SK-N-SH (cell line): ENCODE measurements at regions not wholly inside any gene's neighbourhood (a gene's known extent, or its start where the extent isn't known, plus 50 kb on each side); places are given as distances from the start of the nearest gene placed in this dataset.

Experiments used
- CTCF ChIA-PET: fragments of 300-600, 350-600 bp; formaldehyde crosslinking; extraction: SDS; loops from one replicate; lab custom pipeline; 2021; lab: Yijun Ruan, JAX
- POLR2A ChIA-PET: fragments of 350-600 bp; sonication (Branson Sonifier 250); formaldehyde crosslinking; extraction: SDS; loops from one replicate; lab custom pipeline; 2020; ENCODE audit warnings: antibody characterized with exemption, inconsistent platforms; lab: Yijun Ruan, JAX
- DNase-seq: peaks from one replicate; pipeline ENCODE4 v3.0.0; 2012
- H2AFZ ChIP-seq: fragments of 200-600 bp; sonication (generic); 2 replicates; pipeline ENCODE4 v1.8.1; 2016; ENCODE audit warnings: antibody characterized with exemption, mild to moderate bottlenecking, low read depth
- H3F3A ChIP-seq: fragments of 200-600 bp; sonication (generic); replicated peaks from 2 replicates; pipeline ENCODE3; 2016; ENCODE audit warnings: antibody characterized with exemption, mild to moderate bottlenecking; ENCODE audit not compliant: insufficient read depth
- H3K27ac ChIP-seq, 2 experiments: fragments of 200-500 bp in 1 of 2; fragments of 200-600 bp in 1 of 2; sonication (Bioruptor generic) in 1 of 2; sonication (generic), shearing (Covaris generic) in 1 of 2; 2 replicates each; pipeline versions ENCODE4 v1.5.1 to v1.6.1; 2014 to 2016; ENCODE audit warnings: low read depth in 2 of 2, inconsistent platforms in 1 of 2, low read length in 1 of 2, mild to moderate bottlenecking in 1 of 2, mixed read lengths in 1 of 2
- H3K27me3 ChIP-seq: fragments of 200-600 bp; sonication (generic), shearing (Covaris generic); 2 replicates; pipeline ENCODE4 v1.6.1; 2016; ENCODE audit warnings: mixed run types; ENCODE audit not compliant: insufficient read depth
- H3K36me3 ChIP-seq, 2 experiments: fragments of 200-500 bp in 1 of 2; fragments of 200-600 bp in 1 of 2; sonication (Bioruptor generic) in 1 of 2; sonication (generic) in 1 of 2; replicated peaks in 1 of 2; 2 replicates each; pipeline versions ENCODE3 to v1.5.1; 2014 to 2016; ENCODE audit warnings: low read length in 1 of 2, mild to moderate bottlenecking in 1 of 2; ENCODE audit not compliant: insufficient read depth in 2 of 2, control insufficient read depth in 1 of 2
- H3K4me1 ChIP-seq, 2 experiments: fragments of 200-500 bp in 1 of 2; fragments of 200-600 bp in 1 of 2; sonication (Bioruptor generic) in 1 of 2; sonication (generic), shearing (Covaris generic) in 1 of 2; 2 replicates each; pipeline versions ENCODE4 v1.5.1 to v1.6.1; 2014 to 2016; ENCODE audit warnings: low read depth in 1 of 2, low read length in 1 of 2, mixed run types in 1 of 2; ENCODE audit not compliant: insufficient read depth in 2 of 2, control insufficient read depth in 1 of 2
- H3K4me2 ChIP-seq: fragments of 200-600 bp; sonication (generic), shearing (Covaris generic); 2 replicates; pipeline ENCODE4 v1.6.1; 2017; ENCODE audit warnings: mixed run types
- H3K4me3 ChIP-seq, 2 experiments: fragments of 200-500 bp in 1 of 2; fragments of 200-600 bp in 1 of 2; sonication (Bioruptor generic) in 1 of 2; sonication (generic), shearing (Covaris generic) in 1 of 2; 2 replicates each; pipeline versions ENCODE4 v1.5.1 to v1.8.1; 2014 to 2016; ENCODE audit warnings: low read depth in 2 of 2, inconsistent platforms in 1 of 2, low read length in 1 of 2, mild to moderate bottlenecking in 1 of 2, mixed read lengths in 1 of 2, moderate library complexity in 1 of 2
- H3K79me2 ChIP-seq: fragments of 200-600 bp; sonication (generic); 2 replicates; pipeline ENCODE4 v1.8.1; 2017; ENCODE audit warnings: mild to moderate bottlenecking; ENCODE audit not compliant: insufficient read depth
- H3K9ac ChIP-seq: fragments of 200-600 bp; sonication (generic); 2 replicates; pipeline ENCODE4 v1.6.1; 2017; ENCODE audit warnings: mixed run types
- H3K9me2 ChIP-seq: fragments of 200-600 bp; sonication (generic); 2 replicates; pipeline ENCODE4 v1.6.1; 2017; ENCODE audit warnings: mixed run types
- H3K9me3 ChIP-seq: fragments of 200-600 bp; sonication (generic); 2 replicates; pipeline ENCODE4 v1.6.1; 2017; ENCODE audit warnings: mixed run types, mild to moderate bottlenecking, moderate library complexity
- H4K20me1 ChIP-seq: fragments of 200-600 bp; sonication (generic); 2 replicates; pipeline ENCODE4 v1.6.1; 2017; ENCODE audit warnings: mild to moderate bottlenecking, mixed run types; ENCODE audit not compliant: insufficient read depth
- CHD2 ChIP-seq: fragments of 150-350 bp; IDR thresholded peaks from 2 replicates; pipeline ENCODE4 v1.6.1; 2018; ENCODE audit warnings: low read length; ENCODE audit not compliant: partially characterized antibody
- EP300 ChIP-seq, 2 experiments: IDR thresholded peaks; 2 replicates each; pipeline versions ENCODE4 v1.4.0 to v1.6.1; 2012; ENCODE audit warnings: borderline replicate concordance in 1 of 2, low read depth in 1 of 2, low read length in 1 of 2
- EZH2phosphoT487 ChIP-seq: fragments of 200-600 bp; sonication (generic); IDR thresholded peaks from 2 replicates; pipeline ENCODE4 v1.6.1; 2017; ENCODE audit warnings: low read depth, mixed run types, mild to moderate bottlenecking, antibody characterized with exemption, moderate library complexity, borderline replicate concordance
- GABPA ChIP-seq: IDR thresholded peaks from 2 replicates; pipeline ENCODE4 v1.4.0; 2012; ENCODE audit warnings: low read depth, mild to moderate bottlenecking
- GATA2 ChIP-seq: sonication (generic); formaldehyde crosslinking; IDR thresholded peaks from 2 replicates; pipeline ENCODE4 v1.5.0; 2020; ENCODE audit warnings: mild to moderate bottlenecking, missing genetic modification reagents
- JUND ChIP-seq: IDR thresholded peaks from 2 replicates; pipeline ENCODE4 v1.4.0; 2012
- NFIC ChIP-seq: IDR thresholded peaks from 2 replicates; pipeline ENCODE4 v1.4.0; 2012; ENCODE audit warnings: borderline replicate concordance
- RCOR1 ChIP-seq: fragments of 150-350 bp; IDR thresholded peaks from 2 replicates; pipeline ENCODE4 v1.6.1; 2017; ENCODE audit warnings: antibody characterized with exemption, low read length
- RFX5 ChIP-seq: IDR thresholded peaks from 2 replicates; pipeline ENCODE4 v1.6.1; 2012; ENCODE audit warnings: mild to moderate bottlenecking, improper control_type of control experiment, low read length
- SMC3 ChIP-seq: IDR thresholded peaks from 2 replicates; pipeline ENCODE4 v1.6.1; 2012; ENCODE audit warnings: low read depth, low read length, improper control_type of control experiment
- TCF12 ChIP-seq: IDR thresholded peaks from 2 replicates; pipeline ENCODE4 v1.4.0; 2012
- YY1 ChIP-seq: IDR thresholded peaks from 2 replicates; pipeline ENCODE4 v1.4.0; 2012; ENCODE audit warnings: low read depth, mild to moderate bottlenecking
- WGBS: methylation state at CpG from one replicate; pipeline ENCODE4 v1.1.6; 2017; ENCODE audit warnings: low lambda C conversion rate; 5-methylcytosine and 5-hydroxymethylcytosine counted together
- TF ChIP-seq, protein P1 (sequence below): fragments of 150-350 bp; IDR thresholded peaks from 2 replicates; pipeline ENCODE4 v1.6.1; 2016; ENCODE audit warnings: mild to moderate bottlenecking, low read depth, low read length
- TF ChIP-seq, protein P2 (sequence below): IDR thresholded peaks from 2 replicates; pipeline ENCODE4; 2012
- TF ChIP-seq, protein P3 (sequence below): IDR thresholded peaks from 2 replicates; pipeline ENCODE4 v1.6.1; 2012; ENCODE audit warnings: mild to moderate bottlenecking, low read depth, low read length, moderate library complexity
- TF ChIP-seq, protein P4 (sequence below): fragments of 200-600 bp; sonication (generic); IDR thresholded peaks from 2 replicates; pipeline ENCODE4 v1.6.1; 2017; ENCODE audit warnings: antibody characterized with exemption, mild to moderate bottlenecking, moderate library complexity
- TF ChIP-seq, protein P5 (sequence below): fragments of 150-350 bp; IDR thresholded peaks from 2 replicates; pipeline ENCODE4 v1.6.1; 2017; ENCODE audit warnings: antibody characterized with exemption, low read length, low read depth, borderline replicate concordance
- TF ChIP-seq, protein P6 (sequence below): IDR thresholded peaks from 2 replicates; pipeline ENCODE4 v1.4.0; 2012; ENCODE audit warnings: low read depth, borderline replicate concordance
- TF ChIP-seq, protein P7 (sequence below): IDR thresholded peaks from 2 replicates; pipeline ENCODE4 v1.4.0; 2012; ENCODE audit warnings: low read depth

DNA sequence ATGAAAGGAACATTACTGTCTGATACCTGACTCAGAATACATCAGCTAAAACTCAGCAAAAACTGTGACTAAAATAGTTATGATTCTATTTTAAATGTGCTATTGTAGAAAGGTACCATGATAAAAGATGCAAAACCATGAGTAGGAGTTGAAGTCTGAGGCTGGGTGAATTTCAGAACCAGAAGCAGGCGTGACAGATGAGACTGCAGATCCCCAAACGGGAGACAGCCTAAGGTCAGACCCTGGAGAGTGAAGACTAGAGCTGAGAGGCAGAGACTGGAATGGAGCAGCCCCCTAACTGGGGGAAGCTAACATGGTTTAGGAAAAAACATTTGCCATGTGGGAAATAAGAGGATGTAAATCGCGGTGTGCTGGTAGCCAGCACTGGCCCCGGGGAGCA, 275.8 kb downstream of the POM121L12 start:
- peaks cover 0 to 8% of the 10 kb centered on the region in 2 experiments; a peak in 2 of 4 replicates for H3K4me1 ChIP-seq
- no peak overlapping the region for H3K9ac ChIP-seq
- H3K9me2 ChIP-seq, result no peaks in the 10 kb centered on the region
- TF ChIP-seq, protein P1, sequence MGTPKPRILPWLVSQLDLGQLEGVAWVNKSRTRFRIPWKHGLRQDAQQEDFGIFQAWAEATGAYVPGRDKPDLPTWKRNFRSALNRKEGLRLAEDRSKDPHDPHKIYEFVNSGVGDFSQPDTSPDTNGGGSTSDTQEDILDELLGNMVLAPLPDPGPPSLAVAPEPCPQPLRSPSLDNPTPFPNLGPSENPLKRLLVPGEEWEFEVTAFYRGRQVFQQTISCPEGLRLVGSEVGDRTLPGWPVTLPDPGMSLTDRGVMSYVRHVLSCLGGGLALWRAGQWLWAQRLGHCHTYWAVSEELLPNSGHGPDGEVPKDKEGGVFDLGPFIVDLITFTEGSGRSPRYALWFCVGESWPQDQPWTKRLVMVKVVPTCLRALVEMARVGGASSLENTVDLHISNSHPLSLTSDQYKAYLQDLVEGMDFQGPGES, result no peak
- TF ChIP-seq, protein P2, sequence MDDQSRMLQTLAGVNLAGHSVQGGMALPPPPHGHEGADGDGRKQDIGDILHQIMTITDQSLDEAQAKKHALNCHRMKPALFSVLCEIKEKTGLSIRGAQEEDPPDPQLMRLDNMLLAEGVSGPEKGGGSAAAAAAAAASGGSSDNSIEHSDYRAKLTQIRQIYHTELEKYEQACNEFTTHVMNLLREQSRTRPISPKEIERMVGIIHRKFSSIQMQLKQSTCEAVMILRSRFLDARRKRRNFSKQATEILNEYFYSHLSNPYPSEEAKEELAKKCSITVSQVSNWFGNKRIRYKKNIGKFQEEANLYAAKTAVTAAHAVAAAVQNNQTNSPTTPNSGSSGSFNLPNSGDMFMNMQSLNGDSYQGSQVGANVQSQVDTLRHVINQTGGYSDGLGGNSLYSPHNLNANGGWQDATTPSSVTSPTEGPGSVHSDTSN, result no peak
- TF ChIP-seq, protein P3, sequence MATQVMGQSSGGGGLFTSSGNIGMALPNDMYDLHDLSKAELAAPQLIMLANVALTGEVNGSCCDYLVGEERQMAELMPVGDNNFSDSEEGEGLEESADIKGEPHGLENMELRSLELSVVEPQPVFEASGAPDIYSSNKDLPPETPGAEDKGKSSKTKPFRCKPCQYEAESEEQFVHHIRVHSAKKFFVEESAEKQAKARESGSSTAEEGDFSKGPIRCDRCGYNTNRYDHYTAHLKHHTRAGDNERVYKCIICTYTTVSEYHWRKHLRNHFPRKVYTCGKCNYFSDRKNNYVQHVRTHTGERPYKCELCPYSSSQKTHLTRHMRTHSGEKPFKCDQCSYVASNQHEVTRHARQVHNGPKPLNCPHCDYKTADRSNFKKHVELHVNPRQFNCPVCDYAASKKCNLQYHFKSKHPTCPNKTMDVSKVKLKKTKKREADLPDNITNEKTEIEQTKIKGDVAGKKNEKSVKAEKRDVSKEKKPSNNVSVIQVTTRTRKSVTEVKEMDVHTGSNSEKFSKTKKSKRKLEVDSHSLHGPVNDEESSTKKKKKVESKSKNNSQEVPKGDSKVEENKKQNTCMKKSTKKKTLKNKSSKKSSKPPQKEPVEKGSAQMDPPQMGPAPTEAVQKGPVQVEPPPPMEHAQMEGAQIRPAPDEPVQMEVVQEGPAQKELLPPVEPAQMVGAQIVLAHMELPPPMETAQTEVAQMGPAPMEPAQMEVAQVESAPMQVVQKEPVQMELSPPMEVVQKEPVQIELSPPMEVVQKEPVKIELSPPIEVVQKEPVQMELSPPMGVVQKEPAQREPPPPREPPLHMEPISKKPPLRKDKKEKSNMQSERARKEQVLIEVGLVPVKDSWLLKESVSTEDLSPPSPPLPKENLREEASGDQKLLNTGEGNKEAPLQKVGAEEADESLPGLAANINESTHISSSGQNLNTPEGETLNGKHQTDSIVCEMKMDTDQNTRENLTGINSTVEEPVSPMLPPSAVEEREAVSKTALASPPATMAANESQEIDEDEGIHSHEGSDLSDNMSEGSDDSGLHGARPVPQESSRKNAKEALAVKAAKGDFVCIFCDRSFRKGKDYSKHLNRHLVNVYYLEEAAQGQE, result no peak
- TF ChIP-seq CHD2, result no peak
- TF ChIP-seq, protein P4, sequence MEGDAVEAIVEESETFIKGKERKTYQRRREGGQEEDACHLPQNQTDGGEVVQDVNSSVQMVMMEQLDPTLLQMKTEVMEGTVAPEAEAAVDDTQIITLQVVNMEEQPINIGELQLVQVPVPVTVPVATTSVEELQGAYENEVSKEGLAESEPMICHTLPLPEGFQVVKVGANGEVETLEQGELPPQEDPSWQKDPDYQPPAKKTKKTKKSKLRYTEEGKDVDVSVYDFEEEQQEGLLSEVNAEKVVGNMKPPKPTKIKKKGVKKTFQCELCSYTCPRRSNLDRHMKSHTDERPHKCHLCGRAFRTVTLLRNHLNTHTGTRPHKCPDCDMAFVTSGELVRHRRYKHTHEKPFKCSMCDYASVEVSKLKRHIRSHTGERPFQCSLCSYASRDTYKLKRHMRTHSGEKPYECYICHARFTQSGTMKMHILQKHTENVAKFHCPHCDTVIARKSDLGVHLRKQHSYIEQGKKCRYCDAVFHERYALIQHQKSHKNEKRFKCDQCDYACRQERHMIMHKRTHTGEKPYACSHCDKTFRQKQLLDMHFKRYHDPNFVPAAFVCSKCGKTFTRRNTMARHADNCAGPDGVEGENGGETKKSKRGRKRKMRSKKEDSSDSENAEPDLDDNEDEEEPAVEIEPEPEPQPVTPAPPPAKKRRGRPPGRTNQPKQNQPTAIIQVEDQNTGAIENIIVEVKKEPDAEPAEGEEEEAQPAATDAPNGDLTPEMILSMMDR, result no peak
- no peak for TF ChIP-seq RFX5
- no peak for TF ChIP-seq TCF12
- no peak for TF ChIP-seq EZH2phosphoT487
- no peak for TF ChIP-seq RCOR1
- TF ChIP-seq, protein P5, sequence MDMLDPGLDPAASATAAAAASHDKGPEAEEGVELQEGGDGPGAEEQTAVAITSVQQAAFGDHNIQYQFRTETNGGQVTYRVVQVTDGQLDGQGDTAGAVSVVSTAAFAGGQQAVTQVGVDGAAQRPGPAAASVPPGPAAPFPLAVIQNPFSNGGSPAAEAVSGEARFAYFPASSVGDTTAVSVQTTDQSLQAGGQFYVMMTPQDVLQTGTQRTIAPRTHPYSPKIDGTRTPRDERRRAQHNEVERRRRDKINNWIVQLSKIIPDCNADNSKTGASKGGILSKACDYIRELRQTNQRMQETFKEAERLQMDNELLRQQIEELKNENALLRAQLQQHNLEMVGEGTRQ, result no peak
- no peak for TF ChIP-seq YY1
- TF ChIP-seq SMC3, result no peak
- no peak for TF ChIP-seq JUND
- TF ChIP-seq GATA2 (CRISPR knock-in tag), result no peak
- TF ChIP-seq GABPA, result no peak
- TF ChIP-seq, protein P6, sequence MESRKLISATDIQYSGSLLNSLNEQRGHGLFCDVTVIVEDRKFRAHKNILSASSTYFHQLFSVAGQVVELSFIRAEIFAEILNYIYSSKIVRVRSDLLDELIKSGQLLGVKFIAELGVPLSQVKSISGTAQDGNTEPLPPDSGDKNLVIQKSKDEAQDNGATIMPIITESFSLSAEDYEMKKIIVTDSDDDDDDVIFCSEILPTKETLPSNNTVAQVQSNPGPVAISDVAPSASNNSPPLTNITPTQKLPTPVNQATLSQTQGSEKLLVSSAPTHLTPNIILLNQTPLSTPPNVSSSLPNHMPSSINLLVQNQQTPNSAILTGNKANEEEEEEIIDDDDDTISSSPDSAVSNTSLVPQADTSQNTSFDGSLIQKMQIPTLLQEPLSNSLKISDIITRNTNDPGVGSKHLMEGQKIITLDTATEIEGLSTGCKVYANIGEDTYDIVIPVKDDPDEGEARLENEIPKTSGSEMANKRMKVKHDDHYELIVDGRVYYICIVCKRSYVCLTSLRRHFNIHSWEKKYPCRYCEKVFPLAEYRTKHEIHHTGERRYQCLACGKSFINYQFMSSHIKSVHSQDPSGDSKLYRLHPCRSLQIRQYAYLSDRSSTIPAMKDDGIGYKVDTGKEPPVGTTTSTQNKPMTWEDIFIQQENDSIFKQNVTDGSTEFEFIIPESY, result no peak
- TF ChIP-seq NFIC, result no peak
- TF ChIP-seq, protein P7, sequence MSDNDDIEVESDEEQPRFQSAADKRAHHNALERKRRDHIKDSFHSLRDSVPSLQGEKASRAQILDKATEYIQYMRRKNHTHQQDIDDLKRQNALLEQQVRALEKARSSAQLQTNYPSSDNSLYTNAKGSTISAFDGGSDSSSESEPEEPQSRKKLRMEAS, result no peak
- no peak for TF ChIP-seq EP300 (IDR thresholded peaks at IDR 0.05; ENCODE audit: borderline replicate concordance in 1 of 2, low read depth in 1 of 2, low read length in 1 of 2)
- no peak overlapping the region for H3K4me3 ChIP-seq
- no peaks in the 10 kb centered on the region for H4K20me1 ChIP-seq
- ChIA-PET CTCF (no interaction called here), POLR2A (no interaction called here)
- 59% methylated on average over 5 of the region's 5 CpGs for WGBS
- no peaks in the 10 kb centered on the region for H3K9me3 ChIP-seq
- no peak overlapping the region for H2AFZ ChIP-seq
- no peaks in the 10 kb centered on the region for H3K27me3 ChIP-seq
- no peak overlapping the region for H3K27ac ChIP-seq
- no peak overlapping the region for H3K4me2 ChIP-seq
- H3K79me2 ChIP-seq, result no peaks in the 10 kb centered on the region
- no peaks in the 10 kb centered on the region for H3K36me3 ChIP-seq
- no peaks in the 10 kb centered on the region for H3F3A ChIP-seq
- DNase-seq, result no peak
